Stomach (tissue), 4 donors: ENCODE measurements at regions not wholly inside any gene's neighbourhood (a gene's known extent, or its start where the extent isn't known, plus 50 kb on each side); places are given as distances from the start of the nearest gene placed in this dataset.

ENCODE experiments used
- CTCF ChIP-seq, 7 experiments: fragments of 450-650 bp in 4 of 7; fragments of 200-600 bp in 3 of 7; sonication (generic) in 3 of 7; IDR thresholded peaks; one replicate each; pipeline ENCODE4 v1.5.1; 2016 to 2019; ENCODE audit warnings: antibody characterized with exemption in 7 of 7, control low read depth in 2 of 7, mild to moderate bottlenecking in 1 of 7
- EP300 ChIP-seq: sonication (generic); formaldehyde crosslinking; IDR thresholded peaks from one replicate; pipeline ENCODE4 v1.6.1; 2017; ENCODE audit warnings: antibody characterized with exemption
- POLR2A ChIP-seq, 4 donors: fragments of 450-650 bp; IDR thresholded peaks; one replicate each; pipeline ENCODE4 v1.6.1; 2016; ENCODE audit warnings: antibody characterized with exemption in 4 of 4, control low read depth in 2 of 4, mild to moderate bottlenecking in 1 of 4, moderate library complexity in 1 of 4
- POLR2AphosphoS5 ChIP-seq, 3 donors: sonication (generic); formaldehyde crosslinking; IDR thresholded peaks; one replicate each; pipeline ENCODE4 v1.6.1; 2016; ENCODE audit warnings: antibody characterized with exemption in 3 of 3

- TF ChIP-seq CTCF (IDR thresholded peaks at IDR 0.05) (no peak), POLR2AphosphoS5 (IDR thresholded peaks at IDR 0.05) (no peak), EP300 (no peak), POLR2A (IDR thresholded peaks at IDR 0.05) (no peak)
These were observed 590.0 kb downstream of the EPHA3 start for GRCh38 chr3:89697321-89697916.
